ENCODE measurements at regions not wholly inside any gene's neighbourhood (a gene's known extent, or its start where the extent isn't known, plus 50 kb on each side); places are given as distances from the start of the nearest gene placed in this dataset.

DNA sequence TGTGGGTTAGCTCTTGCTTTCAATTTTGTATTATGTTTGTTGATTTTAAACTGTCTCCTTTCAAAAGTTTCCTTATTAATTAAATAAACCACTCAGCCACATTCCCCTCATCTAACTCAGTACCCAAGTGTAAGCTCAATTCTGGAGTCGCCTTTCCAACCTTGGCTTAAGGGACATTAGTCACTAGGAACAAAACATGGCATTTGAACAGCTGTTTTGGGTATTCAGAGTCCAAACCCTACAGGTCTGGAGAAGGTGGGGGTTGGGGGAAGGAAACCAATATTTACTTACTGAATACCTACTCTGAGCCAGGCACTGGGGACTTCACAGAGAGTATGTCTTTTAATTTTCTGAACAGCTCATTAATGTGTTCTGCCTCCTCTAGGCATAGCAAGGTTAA is 117.2 kb upstream of the JUN start:
- Histone ChIP-seq H3K27me3 (ENCODE audit: insufficient read depth, insufficient read length) (no peaks in the 10 kb centered on the region), H3K4me1 (ENCODE audit: insufficient read depth, insufficient read length) (peaks cover 14% of the 10 kb centered on the region), H3K9me3 (ENCODE audit: insufficient read depth, low read length) (no peaks in the 10 kb centered on the region), H3K4me3 (ENCODE audit: insufficient read length, low read depth) (no peak overlapping the region), H3K36me3 (ENCODE audit: insufficient read depth, insufficient read length, low read length) (no peaks in the 10 kb centered on the region), H3K9ac (ENCODE audit: insufficient read length, low read depth) (no peak overlapping the region)
- TF ChIP-seq YY1 (IDR thresholded peaks at IDR 0.05; ENCODE audit: insufficient read depth, insufficient read length) (no peak), SUZ12 (IDR thresholded peaks at IDR 0.05; ENCODE audit: extremely low read depth, insufficient read depth, insufficient read length) (no peak)
- DNase-seq (ENCODE audit: low read depth, low spot score) = no peak

DNA sequence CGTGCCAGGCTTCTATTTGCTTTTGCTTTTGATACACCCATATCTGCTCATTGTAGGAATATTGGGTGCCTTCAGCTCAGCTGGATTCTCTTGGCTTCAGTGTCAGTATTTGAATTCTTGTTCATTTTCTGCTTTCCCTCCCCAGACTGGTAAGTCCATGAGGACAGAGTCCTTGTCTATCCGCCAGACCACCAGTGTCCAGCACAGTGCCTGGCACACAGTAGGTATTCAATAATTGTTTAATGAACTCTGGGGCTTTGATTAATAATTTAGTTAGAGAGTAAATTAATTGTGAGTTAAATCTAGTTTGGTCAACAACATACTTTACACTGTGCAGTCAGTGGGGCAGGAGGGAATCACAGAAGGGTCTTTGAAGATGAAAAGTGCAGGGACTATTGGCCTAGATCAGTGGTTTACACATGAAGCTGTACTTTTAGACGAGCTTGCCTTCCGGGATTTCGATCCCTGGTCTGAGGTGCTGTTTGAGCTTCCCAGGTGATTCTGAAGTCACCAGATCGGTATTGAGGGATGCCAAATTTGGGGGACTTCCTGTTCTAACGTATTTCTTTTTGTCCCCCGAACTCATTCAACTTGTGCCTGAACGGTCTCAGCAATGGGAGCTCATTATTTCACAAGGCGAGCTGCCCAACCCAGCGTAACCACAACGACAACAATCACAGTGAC is 119.1 kb upstream of the JUN start:
- no peaks in the 10 kb centered on the region for H3K36me3 ChIP-seq (ENCODE audit: insufficient read depth, insufficient read length, low read length)

DNA sequence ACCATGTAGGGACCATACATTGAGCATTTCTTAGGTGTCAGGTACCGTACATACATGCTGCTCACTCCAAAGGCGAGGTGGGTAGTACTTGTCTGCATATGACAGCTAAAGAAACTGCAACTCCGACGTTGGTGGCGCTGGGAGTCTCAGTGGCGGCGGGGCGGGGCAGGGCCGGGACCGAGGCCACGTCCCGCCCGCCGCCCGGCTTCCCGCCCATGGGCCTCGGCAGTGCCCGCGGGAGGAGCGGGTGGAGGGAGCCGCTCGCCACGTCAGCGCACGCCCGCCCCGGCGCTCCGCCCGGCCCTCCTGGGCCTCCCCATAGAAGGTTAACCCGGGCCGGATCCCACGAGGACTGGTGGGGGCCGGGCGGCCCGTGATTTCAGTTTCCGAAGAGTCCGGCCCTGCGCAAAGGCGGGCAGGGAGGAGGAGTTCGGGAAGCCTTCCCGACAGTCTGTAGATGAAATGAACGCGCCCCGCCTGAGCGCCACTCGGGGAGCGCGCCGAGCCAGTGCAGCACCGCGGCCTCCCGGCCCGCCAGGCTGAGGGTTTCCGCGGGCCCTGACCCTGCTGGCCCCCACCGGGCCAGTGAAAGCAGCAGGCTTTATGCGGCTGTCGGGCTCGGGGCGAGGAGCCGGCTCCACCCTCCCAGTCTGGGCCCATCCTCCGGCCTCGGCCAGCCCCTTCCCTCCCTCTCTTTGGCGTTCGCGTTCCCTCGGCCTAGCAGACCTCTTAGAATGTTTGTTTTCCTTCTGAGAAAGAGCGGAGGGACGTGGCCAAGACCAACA is 119.9 kb upstream of the JUN start:
- Histone ChIP-seq H3K4me1 (ENCODE audit: insufficient read depth, insufficient read length) (peaks cover 6% of the 10 kb centered on the region), H3K9me3 (ENCODE audit: insufficient read depth, low read length) (no peaks in the 10 kb centered on the region), H3K27me3 (ENCODE audit: insufficient read depth, insufficient read length) (no peaks in the 10 kb centered on the region), H3K9ac (ENCODE audit: insufficient read length, low read depth) (peak overlapping the region; percentile 81), H3K36me3 (ENCODE audit: insufficient read depth, insufficient read length, low read length) (no peaks in the 10 kb centered on the region), H3K4me3 (ENCODE audit: insufficient read length, low read depth) (peak overlapping the region; percentile 49)
- TF ChIP-seq YY1 (IDR thresholded peaks at IDR 0.05; ENCODE audit: insufficient read depth, insufficient read length) = no peak
- no peak for TF ChIP-seq ZNF274 (IDR thresholded peaks at IDR 0.05; ENCODE audit: low read depth, low read length)
- TF ChIP-seq SUZ12 (IDR thresholded peaks at IDR 0.05; ENCODE audit: extremely low read depth, insufficient read depth, insufficient read length) = no peak
- DNase-seq (ENCODE audit: low read depth, low spot score) = peak; percentile 54

More for the DNA sequence above, 119.1 kb upstream of the JUN start:
- TF ChIP-seq SUZ12 (IDR thresholded peaks at IDR 0.05; ENCODE audit: extremely low read depth, insufficient read depth, insufficient read length) (no peak), ZNF274 (IDR thresholded peaks at IDR 0.05; ENCODE audit: low read depth, low read length) (no peak), YY1 (IDR thresholded peaks at IDR 0.05; ENCODE audit: insufficient read depth, insufficient read length) (no peak)
- H3K27me3 ChIP-seq (ENCODE audit: insufficient read depth, insufficient read length) = no peaks in the 10 kb centered on the region
- no peak for DNase-seq (ENCODE audit: low read depth, low spot score)
- H3K4me1 ChIP-seq (ENCODE audit: insufficient read depth, insufficient read length) = peaks cover 6% of the 10 kb centered on the region
- no peaks in the 10 kb centered on the region for H3K9me3 ChIP-seq (ENCODE audit: insufficient read depth, low read length)
- peak overlapping the region; percentile 81 for H3K9ac ChIP-seq (ENCODE audit: insufficient read length, low read depth)
- H3K4me3 ChIP-seq (ENCODE audit: insufficient read length, low read depth) = peak overlapping the region; percentile 49

DNA sequence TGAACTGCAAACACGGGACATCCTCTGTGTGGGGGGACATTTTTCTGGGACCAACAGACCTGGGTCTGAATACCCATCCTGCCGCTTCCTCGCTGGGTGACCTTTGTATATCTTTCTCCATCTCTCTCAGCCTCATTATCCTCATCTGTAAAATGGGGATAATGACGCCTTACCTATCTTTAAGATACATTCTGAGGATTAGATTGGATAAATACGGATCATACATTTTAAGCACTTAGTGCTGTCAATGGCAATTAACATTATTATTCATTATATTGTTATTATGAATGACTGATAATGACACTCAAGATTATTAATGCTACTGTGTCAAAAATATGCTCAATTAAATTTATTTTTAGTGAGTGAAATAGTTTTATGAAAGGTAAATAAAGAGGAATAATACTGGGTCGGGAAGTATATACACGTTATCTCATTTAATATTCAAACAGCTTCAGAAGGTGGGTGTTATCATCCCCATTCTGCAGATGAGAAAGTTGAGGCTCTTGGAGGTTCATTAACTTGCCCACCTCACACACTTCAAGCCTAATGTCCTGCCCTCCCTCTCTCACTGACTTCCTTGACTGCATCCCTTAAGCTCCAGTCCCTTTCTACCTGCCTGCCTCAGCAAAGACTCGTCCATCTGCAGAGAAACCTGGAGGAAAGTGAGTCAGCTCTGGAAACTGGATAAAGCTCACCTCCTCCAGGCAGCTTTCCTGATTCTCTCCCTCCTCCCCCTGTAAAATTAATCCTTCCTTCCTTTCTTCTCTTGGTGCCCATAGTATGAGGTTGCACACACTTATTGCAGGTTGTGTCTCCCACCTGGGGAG is 120.7 kb upstream of the JUN start:
- Histone ChIP-seq H3K4me1 (ENCODE audit: insufficient read depth, insufficient read length) (peaks cover 6% of the 10 kb centered on the region), H3K4me3 (ENCODE audit: insufficient read length, low read depth) (peak overlapping the region; percentile 49), H3K9ac (ENCODE audit: insufficient read length, low read depth) (peak overlapping the region; percentile 81), H3K27me3 (ENCODE audit: insufficient read depth, insufficient read length) (no peaks in the 10 kb centered on the region), H3K36me3 (ENCODE audit: insufficient read depth, insufficient read length, low read length) (no peaks in the 10 kb centered on the region), H3K9me3 (ENCODE audit: insufficient read depth, low read length) (no peaks in the 10 kb centered on the region)
- no peak for TF ChIP-seq ZNF274 (IDR thresholded peaks at IDR 0.05; ENCODE audit: low read depth, low read length)
- no peak for TF ChIP-seq YY1 (IDR thresholded peaks at IDR 0.05; ENCODE audit: insufficient read depth, insufficient read length)
- TF ChIP-seq SUZ12 (IDR thresholded peaks at IDR 0.05; ENCODE audit: extremely low read depth, insufficient read depth, insufficient read length) = no peak
- no peak for DNase-seq (ENCODE audit: low read depth, low spot score)

DNA sequence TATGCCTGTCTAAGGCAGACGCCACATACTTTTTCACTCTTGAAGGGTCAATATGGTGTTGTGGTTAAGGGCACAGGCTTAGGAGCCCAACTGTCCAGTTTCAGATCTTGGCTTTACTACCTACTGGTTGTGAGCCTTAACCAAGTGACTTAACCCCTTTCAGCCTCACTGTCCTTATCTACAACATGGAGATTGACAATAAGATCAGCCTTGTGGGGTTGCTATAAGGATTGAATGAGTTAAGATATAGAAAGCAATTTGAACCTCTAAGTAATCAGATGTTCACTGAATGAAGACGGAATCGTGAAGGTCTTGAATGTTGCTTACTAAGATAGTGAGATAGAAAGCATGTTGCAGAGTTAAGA is 121.3 kb upstream of the JUN start:
- peaks cover 6% of the 10 kb centered on the region for H3K4me1 ChIP-seq (ENCODE audit: insufficient read depth, insufficient read length)
- H3K27me3 ChIP-seq (ENCODE audit: insufficient read depth, insufficient read length) = no peaks in the 10 kb centered on the region
- no peaks in the 10 kb centered on the region for H3K9me3 ChIP-seq (ENCODE audit: insufficient read depth, low read length)
- TF ChIP-seq ZNF274 (IDR thresholded peaks at IDR 0.05; ENCODE audit: low read depth, low read length) = no peak
- TF ChIP-seq YY1 (IDR thresholded peaks at IDR 0.05; ENCODE audit: insufficient read depth, insufficient read length) = no peak
- TF ChIP-seq SUZ12 (IDR thresholded peaks at IDR 0.05; ENCODE audit: extremely low read depth, insufficient read depth, insufficient read length) = no peak
- H3K36me3 ChIP-seq (ENCODE audit: insufficient read depth, insufficient read length, low read length) = no peaks in the 10 kb centered on the region
- H3K9ac ChIP-seq (ENCODE audit: insufficient read length, low read depth) = no peak overlapping the region
- H3K4me3 ChIP-seq (ENCODE audit: insufficient read length, low read depth) = no peak overlapping the region
- DNase-seq (ENCODE audit: low read depth, low spot score) = no peak

DNA sequence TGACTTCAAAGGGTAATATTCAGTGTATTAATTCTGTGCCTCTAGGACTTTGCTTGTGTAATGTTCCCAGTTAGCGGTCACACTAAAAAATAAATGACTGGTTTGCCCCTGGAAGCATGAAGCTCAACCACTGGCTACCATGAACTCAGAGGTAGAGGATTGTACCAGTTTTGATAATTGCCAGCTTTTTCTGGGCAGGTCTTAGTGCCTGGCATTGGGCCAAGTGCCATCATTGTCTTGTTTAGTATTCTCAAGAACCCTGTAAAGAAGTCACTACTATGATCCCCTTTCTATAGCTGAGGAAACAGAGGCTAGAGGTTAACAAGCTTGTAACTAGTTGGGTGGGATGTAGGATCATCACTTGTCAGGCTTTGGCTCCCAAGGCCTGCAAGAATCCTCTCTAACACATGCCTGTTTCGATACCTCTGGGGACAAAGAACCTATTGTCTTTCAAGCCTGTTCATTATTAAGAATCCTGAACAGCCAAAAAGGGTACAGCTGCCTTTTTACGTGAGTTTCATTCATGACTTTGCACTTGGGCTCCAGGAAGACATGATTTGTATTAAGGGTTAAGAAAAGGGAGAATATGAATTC is 121.9 kb upstream of the JUN start:
- H3K27me3 ChIP-seq (ENCODE audit: insufficient read depth, insufficient read length) = no peaks in the 10 kb centered on the region
- TF ChIP-seq SUZ12 (IDR thresholded peaks at IDR 0.05; ENCODE audit: extremely low read depth, insufficient read depth, insufficient read length) = no peak
- no peak for TF ChIP-seq YY1 (IDR thresholded peaks at IDR 0.05; ENCODE audit: insufficient read depth, insufficient read length)
- no peak for TF ChIP-seq ZNF274 (IDR thresholded peaks at IDR 0.05; ENCODE audit: low read depth, low read length)
- no peak overlapping the region for H3K9ac ChIP-seq (ENCODE audit: insufficient read length, low read depth)
- H3K4me3 ChIP-seq (ENCODE audit: insufficient read length, low read depth) = no peak overlapping the region
- DNase-seq (ENCODE audit: low read depth, low spot score) = no peak
- H3K9me3 ChIP-seq (ENCODE audit: insufficient read depth, low read length) = no peaks in the 10 kb centered on the region
- peaks cover 6% of the 10 kb centered on the region for H3K4me1 ChIP-seq (ENCODE audit: insufficient read depth, insufficient read length)
- H3K36me3 ChIP-seq (ENCODE audit: insufficient read depth, insufficient read length, low read length) = no peaks in the 10 kb centered on the region
